Vagina (tissue), 2 donors: ENCODE measurements at regions not wholly inside any gene's neighbourhood (a gene's known extent, or its start where the extent isn't known, plus 50 kb on each side); places are given as distances from the start of the nearest gene placed in this dataset.

ENCODE experiments used
- DNase-seq, 2 donors: peaks; one replicate each; pipeline ENCODE4 v3.0.0-alpha.2; 2017; ENCODE audit errors: extremely low spot score in 2 of 2
- H3K27ac ChIP-seq: fragments of 200-600 bp; sonication (generic); one replicate; pipeline ENCODE4 v1.5.1; 2019
- H3K27me3 ChIP-seq: fragments of 200-600 bp; sonication (generic); one replicate; pipeline ENCODE4 v1.5.1; 2019
- H3K36me3 ChIP-seq, 2 donors: fragments of 200-600 bp; sonication (generic); one replicate each; pipeline ENCODE4 v1.5.1; 2017 to 2019
- H3K4me1 ChIP-seq: fragments of 200-600 bp; sonication (generic); one replicate; pipeline ENCODE4 v1.5.1; 2019
- H3K4me3 ChIP-seq, 2 donors: fragments of 200-600 bp; sonication (generic); 1 replicate in 1 of 2; 2 replicates in 1 of 2; pipeline ENCODE4 v1.5.1; 2016 to 2019
- H3K9me3 ChIP-seq: fragments of 200-600 bp; sonication (generic); one replicate; pipeline ENCODE4 v1.5.1; 2019
- CTCF ChIP-seq, 3 experiments: fragments of 450-650 bp in 2 of 3; fragments of 200-600 bp in 1 of 3; sonication (generic) in 1 of 3; IDR thresholded peaks; one replicate each; pipeline ENCODE4 v1.5.1; 2017 to 2019; ENCODE audit warnings: antibody characterized with exemption in 3 of 3, mild to moderate bottlenecking in 2 of 3, moderate library complexity in 2 of 3
- POLR2A ChIP-seq, 2 donors: fragments of 450-650 bp; IDR thresholded peaks; one replicate each; pipeline ENCODE4 v1.6.1; 2017; ENCODE audit warnings: antibody characterized with exemption in 2 of 2, mild to moderate bottlenecking in 2 of 2, moderate library complexity in 2 of 2
- POLR2AphosphoS5 ChIP-seq, 2 donors: sonication (generic); formaldehyde crosslinking; IDR thresholded peaks; one replicate each; pipeline ENCODE4 v1.9.0; 2017; ENCODE audit warnings: antibody characterized with exemption in 2 of 2, mild to moderate bottlenecking in 2 of 2, low read depth in 1 of 2; ENCODE audit not compliant: insufficient read depth in 1 of 2
- intact Hi-C: fragments of 100-400 bp; cut with DNase I; formaldehyde crosslinking; loops from one replicate; pipeline ENCODE4 v1.15.1; 2023

- no peaks in the 10 kb centered on the region for H3K36me3 ChIP-seq
- TF ChIP-seq CTCF (IDR thresholded peaks at IDR 0.05) (no peak), POLR2AphosphoS5 (IDR thresholded peaks at IDR 0.05; ENCODE audit: insufficient read depth in 1 of 2, low read depth in 1 of 2) (no peak), POLR2A (IDR thresholded peaks at IDR 0.05) (no peak)
- H3K27me3 ChIP-seq = no peaks in the 10 kb centered on the region
- H3K4me3 ChIP-seq = no peak overlapping the region
- H3K9me3 ChIP-seq = no peaks in the 10 kb centered on the region
- H3K27ac ChIP-seq = no peak overlapping the region
- intact Hi-C loops = no loop called here
- no peaks in the 10 kb centered on the region for H3K4me1 ChIP-seq
- no peak for DNase-seq
These were observed 764.8 kb downstream of the RNF144A start for GRCh38 chr2:7681881-7682461.

GRCh38 chr2:7683196-7683595, 766.0 kb downstream of the RNF144A start:
- H3K36me3 ChIP-seq = no peaks in the 10 kb centered on the region
- intact Hi-C loops = no loop called here
- no peak overlapping the region for H3K27ac ChIP-seq
- no peaks in the 10 kb centered on the region for H3K4me1 ChIP-seq
- H3K9me3 ChIP-seq = no peaks in the 10 kb centered on the region
- no peak for DNase-seq
- no peak overlapping the region for H3K4me3 ChIP-seq
- no peaks in the 10 kb centered on the region for H3K27me3 ChIP-seq
- no peak for TF ChIP-seq CTCF (IDR thresholded peaks at IDR 0.05)
- TF ChIP-seq POLR2A (IDR thresholded peaks at IDR 0.05) = no peak
- no peak for TF ChIP-seq POLR2AphosphoS5 (IDR thresholded peaks at IDR 0.05; ENCODE audit: insufficient read depth in 1 of 2, low read depth in 1 of 2)

GRCh38 chr2:7683708-7684107, 766.5 kb downstream of the RNF144A start:
- no peak for DNase-seq
- no peaks in the 10 kb centered on the region for H3K9me3 ChIP-seq
- no peaks in the 10 kb centered on the region for H3K36me3 ChIP-seq
- H3K4me1 ChIP-seq = no peaks in the 10 kb centered on the region
- no peak overlapping the region for H3K27ac ChIP-seq
- no peaks in the 10 kb centered on the region for H3K27me3 ChIP-seq
- intact Hi-C loops = no loop called here
- TF ChIP-seq POLR2A (IDR thresholded peaks at IDR 0.05) = no peak
- no peak for TF ChIP-seq POLR2AphosphoS5 (IDR thresholded peaks at IDR 0.05; ENCODE audit: insufficient read depth in 1 of 2, low read depth in 1 of 2)
- no peak for TF ChIP-seq CTCF (IDR thresholded peaks at IDR 0.05)
- H3K4me3 ChIP-seq = no peak overlapping the region

- Histone ChIP-seq H3K9me3 (no peaks in the 10 kb centered on the region), H3K4me1 (no peaks in the 10 kb centered on the region), H3K27me3 (no peaks in the 10 kb centered on the region), H3K36me3 (no peaks in the 10 kb centered on the region), H3K4me3 (no peak overlapping the region), H3K27ac (no peak overlapping the region)
- intact Hi-C loops = no loop called here
- no peak for DNase-seq
- TF ChIP-seq CTCF (IDR thresholded peaks at IDR 0.05) = no peak
- TF ChIP-seq POLR2AphosphoS5 (IDR thresholded peaks at IDR 0.05; ENCODE audit: insufficient read depth in 1 of 2, low read depth in 1 of 2) = no peak
- no peak for TF ChIP-seq POLR2A (IDR thresholded peaks at IDR 0.05)
These were observed 768.3 kb downstream of the RNF144A start for GRCh38 chr2:7685342-7686015.

GRCh38 chr2:7686016-7686385, 768.8 kb downstream of the RNF144A start:
- Histone ChIP-seq H3K36me3 (no peaks in the 10 kb centered on the region), H3K27ac (no peak overlapping the region), H3K27me3 (no peaks in the 10 kb centered on the region), H3K9me3 (no peaks in the 10 kb centered on the region), H3K4me1 (no peaks in the 10 kb centered on the region), H3K4me3 (no peak overlapping the region)
- intact Hi-C loops = no loop called here
- no peak for TF ChIP-seq CTCF (IDR thresholded peaks at IDR 0.05)
- no peak for TF ChIP-seq POLR2AphosphoS5 (IDR thresholded peaks at IDR 0.05; ENCODE audit: insufficient read depth in 1 of 2, low read depth in 1 of 2)
- TF ChIP-seq POLR2A (IDR thresholded peaks at IDR 0.05) = no peak
- no peak for DNase-seq
